ENCODE measurements at regions not wholly inside any gene's neighbourhood (a gene's known extent, or its start where the extent isn't known, plus 50 kb on each side); places are given as distances from the start of the nearest gene placed in this dataset.

DNA sequence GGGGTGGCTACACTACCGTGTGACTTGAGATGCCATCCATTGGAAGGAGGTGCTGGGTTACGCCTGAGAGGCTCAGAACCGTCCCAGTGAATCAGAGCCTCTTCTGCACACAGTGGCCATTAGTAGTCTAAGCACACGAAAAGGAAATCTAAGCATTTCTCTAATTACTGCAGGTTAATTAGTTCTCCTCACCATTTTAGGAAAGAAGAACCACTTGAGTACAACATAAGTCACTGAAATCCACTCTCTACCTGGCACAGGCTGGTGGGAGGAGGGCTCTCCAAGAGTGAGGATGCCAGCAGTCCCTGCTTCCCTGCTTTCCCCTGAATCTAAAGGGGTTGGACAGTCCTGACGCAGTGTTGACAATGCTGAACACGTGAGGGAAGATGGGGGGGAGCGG lies 606.3 kb downstream of the NPHP4 start:
- DNase-seq = no peak
- intact Hi-C loops (cut with DNase I) = no loop called here

DNA sequence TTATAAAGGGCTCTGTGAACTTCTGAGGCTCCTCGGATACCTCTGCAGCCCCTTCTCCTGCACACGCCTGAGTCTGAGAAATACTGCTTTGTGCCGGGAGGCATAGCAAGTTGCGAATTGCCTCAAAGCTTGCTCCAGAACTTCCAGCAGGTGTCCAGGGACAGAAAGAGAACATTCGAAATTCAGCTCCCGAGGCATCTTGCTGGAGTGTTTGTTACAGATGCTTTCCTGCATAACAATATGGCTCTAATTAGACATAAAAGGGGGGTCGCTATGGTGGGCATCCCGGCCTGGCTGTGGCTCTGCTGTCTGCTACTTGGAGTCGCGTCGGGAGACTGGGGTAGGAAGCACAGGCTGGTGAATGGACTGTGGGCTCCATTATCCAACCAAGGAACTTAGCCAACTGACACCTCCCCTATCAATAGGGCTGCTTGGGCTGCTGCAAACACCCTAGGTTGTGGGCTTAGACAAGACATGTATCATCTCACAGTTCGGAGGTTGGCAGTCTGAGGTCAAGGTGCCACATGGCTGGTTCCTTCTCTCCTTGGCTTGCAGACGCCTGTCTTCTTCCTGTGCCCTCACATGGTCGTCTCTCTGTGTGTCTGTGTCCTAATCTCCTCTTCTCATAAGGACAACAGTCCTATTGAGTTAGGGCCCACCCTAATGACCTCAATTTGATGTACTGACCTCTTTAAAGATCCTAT lies 607.0 kb downstream of the NPHP4 start:
- DNase-seq = no peak
- intact Hi-C loops (cut with DNase I) = no loop called here

DNA sequence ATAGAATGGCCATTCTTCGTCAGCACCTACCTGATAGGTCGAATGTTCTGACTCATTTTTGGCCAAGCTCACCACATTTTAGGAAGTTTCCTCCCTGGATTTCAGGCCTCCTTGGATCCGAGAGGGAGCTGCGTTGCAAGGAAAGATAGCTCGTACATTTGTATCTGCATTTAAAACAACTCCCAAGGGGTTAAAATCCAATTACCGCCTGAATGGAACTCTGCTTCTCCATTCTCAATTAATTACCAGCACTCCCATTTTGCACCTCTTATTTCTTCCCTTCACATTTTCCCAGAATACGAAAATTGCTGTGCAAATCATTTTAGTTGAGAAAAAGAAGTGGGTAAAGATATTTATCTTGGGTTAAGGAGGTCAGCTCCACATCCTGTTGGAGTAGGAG lies 610.7 kb downstream of the NPHP4 start:
- intact Hi-C loops (cut with DNase I) = no loop called here
- no peak for DNase-seq

DNA sequence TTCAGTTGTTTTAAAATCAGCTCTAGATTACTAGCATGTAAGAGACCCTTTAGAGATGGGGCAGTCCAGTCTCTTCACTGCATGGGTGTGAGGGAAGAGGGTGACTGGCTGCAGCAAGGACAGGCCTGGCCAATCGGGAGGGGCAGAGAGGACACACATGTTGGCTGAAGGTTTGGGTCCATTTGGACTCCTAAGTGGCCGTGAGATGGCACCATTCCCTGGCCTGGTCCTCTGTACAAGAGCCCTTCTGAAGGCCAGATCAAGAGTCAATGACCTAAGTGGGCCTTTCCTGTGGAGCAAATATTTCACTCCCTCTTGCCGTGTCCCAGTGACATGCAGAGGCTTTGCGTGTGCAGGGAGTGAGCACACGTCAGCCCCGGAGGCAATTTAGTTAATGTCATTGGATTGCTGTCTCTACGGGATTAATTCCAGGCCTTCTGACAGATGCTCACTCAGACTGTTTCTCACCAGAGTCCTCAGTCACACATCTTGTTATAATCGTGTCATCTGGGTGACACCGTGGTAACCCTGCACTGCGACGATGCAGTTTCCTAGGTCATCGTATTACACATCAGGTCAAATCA lies 613.0 kb downstream of the NPHP4 start:
- no peak for DNase-seq
- intact Hi-C loops (cut with DNase I) = no loop called here

DNA sequence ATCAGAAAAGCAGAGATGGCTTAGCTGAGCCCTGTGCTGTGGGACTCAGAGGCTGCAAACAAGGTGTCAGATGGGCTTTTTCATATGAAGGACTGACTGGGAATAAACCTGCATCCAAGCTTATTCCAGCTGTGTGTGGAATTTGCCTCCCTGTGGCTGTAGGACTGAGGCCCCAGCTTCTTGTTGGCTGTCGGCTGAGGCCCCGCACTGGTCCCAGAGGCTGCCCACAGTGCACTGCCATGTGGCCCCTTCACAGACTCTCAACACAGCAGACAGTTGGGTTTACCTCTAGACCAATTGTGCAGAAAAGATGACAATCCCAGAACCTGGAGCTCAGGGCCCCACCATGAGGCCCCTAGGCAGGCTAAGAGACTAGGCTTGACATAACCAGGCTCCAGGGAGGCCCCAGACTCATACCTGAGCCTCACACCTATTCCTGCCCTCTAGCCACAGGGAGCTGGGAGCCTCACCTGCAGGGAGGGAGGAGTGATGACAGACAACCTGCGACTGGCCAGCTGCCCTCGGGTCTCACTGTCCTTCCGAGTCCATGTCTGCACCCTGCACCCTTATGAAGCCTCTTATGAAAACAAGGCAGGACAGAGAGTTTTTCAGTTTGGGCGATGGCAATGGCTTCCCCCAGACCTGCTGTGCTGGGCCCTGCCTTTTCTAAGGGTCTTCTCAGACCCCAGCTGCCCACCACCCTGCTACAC lies 615.5 kb downstream of the NPHP4 start:
- intact Hi-C loops (cut with DNase I) = no loop called here
- no peak for DNase-seq

DNA sequence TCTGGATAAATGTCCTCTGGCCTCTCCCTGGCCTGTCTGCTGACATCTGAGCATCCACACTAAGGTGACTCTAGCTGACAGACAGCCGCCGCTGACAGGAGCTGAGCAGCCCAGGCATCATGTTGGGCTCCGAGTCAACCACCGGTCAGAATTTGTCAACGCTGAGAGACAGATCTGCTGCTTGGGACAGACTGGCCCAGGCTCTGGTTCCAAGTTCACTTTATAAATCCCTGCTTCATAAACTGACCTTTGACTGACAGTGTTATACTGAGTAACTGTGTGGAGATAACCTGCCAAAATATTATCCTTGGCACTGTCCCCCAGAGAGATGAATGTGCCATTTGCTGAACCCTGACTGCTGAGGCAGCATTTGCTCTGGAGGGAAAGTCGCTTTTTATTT lies 616.7 kb downstream of the NPHP4 start:
- no peak for DNase-seq
- intact Hi-C loops (cut with DNase I) = no loop called here

DNA sequence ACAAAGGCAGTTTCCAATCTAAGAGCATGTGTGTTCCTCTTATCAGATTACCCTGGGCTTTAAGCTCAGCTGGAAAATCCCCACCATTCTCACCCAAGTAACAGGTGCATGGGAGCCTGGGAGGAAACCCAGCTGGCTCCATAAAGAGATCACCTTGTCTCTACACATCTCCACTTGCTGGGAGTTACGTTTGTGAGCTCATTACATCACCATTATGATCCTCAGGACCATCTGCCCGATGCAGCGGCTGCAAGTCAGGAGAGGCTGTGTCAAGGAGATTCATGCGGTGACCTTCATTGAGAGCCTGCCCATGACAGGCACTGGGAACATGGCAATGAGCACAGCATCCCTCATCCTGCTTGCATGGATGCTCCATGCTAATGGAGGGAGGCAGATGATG lies 618.0 kb downstream of the NPHP4 start:
- no peak for DNase-seq
- intact Hi-C loops (cut with DNase I) = no loop called here

DNA sequence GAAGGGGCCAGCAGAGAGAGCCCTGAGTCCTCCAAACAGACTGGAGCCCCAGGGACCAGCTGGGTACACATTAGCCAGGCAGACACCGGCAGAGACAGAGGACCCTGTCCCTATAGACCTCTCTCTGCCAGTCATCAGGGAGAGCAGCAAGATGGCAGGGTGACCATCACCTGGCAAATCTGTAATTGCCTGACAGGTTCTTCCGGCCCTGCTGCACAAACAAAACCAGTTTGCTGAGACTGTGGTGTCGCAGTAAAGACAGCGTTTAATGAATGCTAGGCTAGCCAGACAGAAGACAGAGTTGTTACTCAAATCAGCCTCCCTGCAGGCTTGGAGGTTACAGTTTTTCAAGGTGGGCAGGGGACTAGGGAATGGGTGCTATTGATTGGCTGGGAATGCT lies 618.9 kb downstream of the NPHP4 start:
- DNase-seq = no peak
- intact Hi-C loops (cut with DNase I) = no loop called here

DNA sequence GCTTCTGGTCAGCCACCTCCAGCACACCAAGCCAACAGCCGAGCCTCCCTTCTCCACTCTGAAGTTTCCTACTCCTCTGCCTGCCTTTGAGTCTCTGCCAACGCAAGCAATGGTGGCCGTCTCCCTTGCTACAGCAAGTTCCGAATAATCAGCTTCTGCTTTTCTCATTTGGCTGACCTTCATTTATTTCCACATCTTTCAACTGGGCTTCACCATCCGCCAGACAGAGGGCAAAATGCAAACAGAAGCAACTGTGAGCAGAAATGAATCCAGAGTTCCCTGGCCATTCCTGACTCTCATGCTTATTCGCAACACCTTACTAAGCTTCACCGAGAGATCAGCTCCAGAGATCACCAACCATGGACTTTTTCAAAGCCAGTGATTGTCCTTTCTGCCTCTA lies 621.0 kb downstream of the NPHP4 start:
- intact Hi-C loops (cut with DNase I) = no loop called here
- DNase-seq = no peak

DNA sequence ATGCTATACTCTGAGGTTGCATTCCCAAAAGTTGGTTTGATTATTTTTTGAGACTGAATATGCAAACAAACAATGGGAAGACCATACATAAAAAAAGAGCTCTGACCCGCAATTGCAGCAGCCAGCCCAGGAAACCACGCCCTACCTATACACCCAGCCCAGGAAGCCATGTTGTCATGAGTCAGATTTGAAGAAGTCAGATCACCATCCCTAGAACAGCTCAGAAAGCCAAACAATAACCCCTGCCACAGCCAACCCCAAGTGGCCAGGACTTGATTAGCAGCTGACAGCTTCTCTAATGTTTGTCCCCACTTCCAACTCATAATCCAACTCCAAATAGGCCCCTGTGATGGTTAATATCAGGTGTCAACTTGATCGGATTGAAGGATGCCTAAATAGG lies 621.9 kb downstream of the NPHP4 start:
- no peak for DNase-seq
- intact Hi-C loops (cut with DNase I) = no loop called here

DNA sequence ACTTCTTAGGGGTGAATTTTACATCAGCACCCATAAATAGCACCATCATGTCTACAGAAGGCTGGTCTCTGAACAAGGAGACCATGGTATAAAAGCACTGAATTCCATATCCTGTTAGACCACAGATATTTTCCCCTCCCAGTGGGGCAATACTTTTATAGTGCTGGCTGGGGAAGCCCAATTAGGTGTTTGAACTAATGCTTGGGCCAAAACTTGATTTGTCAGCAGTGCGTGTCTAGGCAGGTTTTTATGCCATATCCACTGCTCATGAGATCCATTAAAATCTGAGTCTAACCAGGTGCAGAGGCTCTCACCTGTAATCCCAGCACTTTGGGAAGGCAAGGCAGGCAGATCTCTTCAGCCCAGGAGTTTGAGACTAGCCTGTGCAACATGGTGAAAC lies 623.0 kb downstream of the NPHP4 start:
- no peak for DNase-seq
- intact Hi-C loops (cut with DNase I) = no loop called here

DNA sequence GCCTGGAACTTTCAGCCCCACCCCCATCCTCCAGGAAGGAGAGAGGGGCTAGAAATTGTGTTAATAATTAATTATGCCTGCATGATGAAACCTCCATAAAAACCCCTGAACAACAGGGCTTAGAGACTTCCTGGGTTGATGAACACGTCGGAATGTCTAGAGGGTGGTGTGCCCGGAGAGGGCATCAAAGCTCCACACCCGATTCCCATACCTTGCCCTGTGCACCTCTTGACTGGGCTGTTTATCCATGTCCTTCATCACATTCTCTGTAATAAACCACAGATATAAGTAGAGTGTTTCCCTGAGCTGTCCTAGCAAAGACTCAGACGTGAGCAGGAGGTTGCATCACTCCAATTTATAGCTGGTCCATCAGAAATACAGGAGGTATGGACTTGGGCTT lies 624.0 kb downstream of the NPHP4 start:
- no peak for DNase-seq
- intact Hi-C loops (cut with DNase I) = no loop called here

DNA sequence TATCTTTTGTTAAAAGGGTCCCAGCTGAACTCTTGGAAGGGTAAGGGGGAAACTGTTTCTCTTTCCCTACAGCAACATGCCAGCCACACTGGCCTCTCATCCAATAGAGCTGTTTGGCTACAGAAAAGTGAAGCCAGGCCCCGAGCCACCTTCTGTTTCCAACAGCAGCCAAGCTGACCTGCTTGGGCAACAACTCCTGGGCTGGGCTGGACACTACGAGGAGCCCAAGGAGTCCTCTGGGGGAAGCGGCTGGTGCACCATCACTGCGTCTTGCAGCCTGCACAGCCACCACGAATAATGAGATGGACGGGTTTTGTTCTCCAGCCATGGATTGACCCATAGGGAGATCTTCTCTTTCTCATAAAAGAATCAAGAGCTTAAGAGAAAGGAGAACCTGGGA lies 624.9 kb downstream of the NPHP4 start:
- intact Hi-C loops (cut with DNase I) = no loop called here
- DNase-seq = no peak

DNA sequence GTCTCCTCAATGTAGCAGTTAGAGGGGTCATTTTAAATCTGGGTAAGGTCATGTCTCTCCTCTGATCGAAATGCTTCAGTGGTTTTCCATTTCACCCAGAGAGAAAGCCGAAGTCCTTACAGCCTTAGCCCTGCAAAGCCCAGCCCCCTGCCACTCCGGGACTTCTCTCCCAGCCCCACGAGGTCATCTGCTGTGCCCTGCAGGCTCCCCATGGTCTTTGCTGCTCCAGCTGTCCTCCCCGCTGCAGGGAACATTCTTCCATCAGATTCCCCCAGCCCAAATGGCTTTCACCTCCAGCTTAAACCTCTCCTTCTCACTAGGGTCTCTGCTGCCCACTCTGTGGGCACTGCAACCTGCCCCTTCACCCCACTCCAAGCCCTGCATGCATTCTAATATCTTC lies 626.5 kb downstream of the NPHP4 start:
- intact Hi-C loops (cut with DNase I) = no loop called here
- no peak for DNase-seq

DNA sequence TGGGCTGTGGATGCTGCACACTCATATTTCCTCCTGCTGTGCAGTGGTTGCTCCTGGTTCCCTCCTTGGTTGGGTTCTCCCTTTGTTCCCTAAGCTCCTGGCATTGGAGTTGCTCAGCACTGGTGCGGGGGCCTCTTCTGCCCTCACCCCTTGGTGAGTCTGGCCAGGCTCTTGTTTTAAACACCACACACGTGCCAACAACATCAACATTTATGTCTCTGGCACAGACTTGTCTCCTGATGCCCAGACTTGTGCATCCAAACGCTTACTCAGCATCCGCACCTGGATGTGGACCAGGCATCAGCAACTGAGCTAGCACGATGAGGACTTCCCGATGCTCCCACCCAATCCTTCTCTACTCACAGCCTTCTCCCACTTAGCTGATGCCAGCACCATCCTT lies 627.6 kb downstream of the NPHP4 start:
- intact Hi-C loops (cut with DNase I) = no loop called here
- DNase-seq = no peak

DNA sequence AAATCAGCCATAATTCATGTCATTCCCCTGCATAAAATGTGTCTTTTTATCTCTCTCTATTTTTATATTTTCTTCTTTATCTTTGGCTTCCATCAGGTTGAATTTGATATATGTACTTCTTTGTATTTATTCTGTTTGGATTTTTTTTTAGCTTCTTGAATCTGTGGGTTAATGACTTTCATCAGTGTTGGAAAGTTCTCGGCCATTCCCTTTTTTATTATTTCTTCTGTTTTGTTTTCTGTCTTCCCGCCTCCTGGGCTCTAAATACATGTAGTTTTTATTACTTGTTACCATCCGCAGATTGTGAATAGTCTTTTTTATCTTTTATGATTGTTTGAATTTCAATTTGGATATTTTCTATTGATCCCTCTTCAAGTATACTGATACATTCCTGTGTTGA lies 637.5 kb downstream of the NPHP4 start:
- no peak for DNase-seq
- intact Hi-C loops (cut with DNase I) = no loop called here

DNA sequence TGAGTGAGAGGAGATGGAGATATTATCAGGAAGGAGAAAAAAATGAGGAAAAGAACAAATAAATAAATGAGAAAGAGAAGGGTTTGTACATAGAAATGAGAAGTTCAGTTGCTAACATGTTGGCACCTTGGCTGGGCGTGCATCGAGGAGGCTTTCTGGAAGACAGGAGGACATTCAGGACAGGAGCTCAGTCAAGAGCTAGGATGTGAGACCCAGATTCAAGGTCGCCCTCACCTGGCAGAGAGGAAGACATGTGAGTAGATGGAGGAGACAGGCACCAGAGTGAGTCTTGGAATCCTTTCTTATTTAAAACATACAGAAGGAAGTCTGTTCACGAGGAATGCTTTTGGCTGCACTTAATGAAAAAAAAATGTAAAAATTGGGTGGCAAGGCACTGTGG lies 640.9 kb downstream of the NPHP4 start:
- intact Hi-C loops (cut with DNase I) = no loop called here
- DNase-seq = no peak

DNA sequence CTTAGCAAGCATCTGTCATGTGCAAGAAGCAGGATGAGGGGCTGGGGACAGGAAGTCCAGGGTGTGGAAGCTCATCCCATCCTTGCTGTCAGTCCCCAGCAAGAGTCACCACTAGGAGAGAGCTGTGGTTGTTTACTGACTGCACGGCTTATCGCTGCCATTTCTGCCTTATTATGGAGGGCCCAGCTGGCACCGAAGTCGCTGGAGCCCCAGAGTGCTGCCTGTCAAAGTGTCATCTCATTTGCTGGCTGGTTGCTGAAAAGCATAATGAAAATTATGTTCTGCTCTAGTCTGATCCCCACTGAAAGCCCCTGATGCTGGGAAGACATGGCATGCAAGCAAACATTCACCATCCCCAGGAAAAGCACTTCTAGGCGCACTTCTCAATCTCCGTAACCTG lies 642.7 kb downstream of the NPHP4 start:
- no peak for DNase-seq
- intact Hi-C loops (cut with DNase I) = no loop called here

DNA sequence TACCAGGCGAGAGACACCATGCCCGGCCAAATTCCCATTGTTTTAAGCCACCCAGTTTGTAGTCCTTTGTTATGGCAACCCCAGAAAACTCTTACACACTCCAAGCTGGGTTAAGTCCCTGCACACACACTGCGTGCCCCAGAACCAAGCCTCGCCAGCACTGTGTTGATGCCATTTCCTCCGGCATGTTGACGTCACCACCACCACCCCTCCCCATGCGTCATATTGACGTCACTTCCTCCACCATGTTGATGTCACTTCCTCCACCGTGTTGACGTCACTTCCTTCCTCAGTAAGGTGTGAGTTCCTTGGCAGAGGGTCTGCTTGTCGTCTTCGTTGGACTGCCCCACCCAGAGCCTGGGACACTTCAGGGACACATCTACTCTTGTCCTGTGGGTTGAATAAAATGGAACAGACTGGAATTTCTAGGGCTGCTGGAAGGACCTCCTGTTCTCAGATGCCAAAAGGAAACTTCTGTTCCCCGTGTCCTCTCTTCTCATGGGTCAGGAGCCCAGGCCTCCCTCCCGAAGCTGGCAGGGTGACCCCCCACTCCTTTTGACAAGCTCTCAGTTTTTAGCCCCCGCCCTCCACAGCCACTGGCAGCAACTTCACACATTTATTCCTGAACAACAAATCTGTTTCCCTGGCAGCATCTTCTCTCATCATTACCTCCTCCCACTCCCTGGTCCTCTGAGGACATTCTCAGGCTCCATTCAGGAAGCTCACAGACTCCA lies 643.3 kb downstream of the NPHP4 start:
- intact Hi-C loops (cut with DNase I) = no loop called here
- no peak for DNase-seq

DNA sequence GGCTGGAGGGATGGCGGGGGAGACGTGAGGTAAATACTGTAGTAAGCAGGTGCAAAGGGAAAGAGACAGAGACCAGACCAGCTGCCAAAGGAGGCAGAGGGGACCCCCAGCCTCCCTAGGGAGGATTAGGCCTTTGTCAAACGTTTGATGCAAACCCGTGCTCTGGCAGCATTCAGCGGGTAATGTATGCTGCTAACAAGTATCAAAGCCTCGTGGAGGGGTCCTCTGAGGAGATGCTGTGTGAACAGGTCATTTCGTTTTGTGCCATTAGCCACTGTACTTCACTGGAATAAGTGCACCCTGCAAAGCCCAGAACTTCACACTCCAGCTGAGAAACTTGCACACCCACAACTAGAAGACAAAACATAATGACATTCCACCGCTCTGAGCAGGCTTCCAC lies 644.5 kb downstream of the NPHP4 start:
- no peak for DNase-seq
- intact Hi-C loops (cut with DNase I) = no loop called here
